ENCODE measurements at regions not wholly inside any gene's neighbourhood (a gene's known extent, or its start where the extent isn't known, plus 50 kb on each side); places are given as distances from the start of the nearest gene placed in this dataset.

DNA sequence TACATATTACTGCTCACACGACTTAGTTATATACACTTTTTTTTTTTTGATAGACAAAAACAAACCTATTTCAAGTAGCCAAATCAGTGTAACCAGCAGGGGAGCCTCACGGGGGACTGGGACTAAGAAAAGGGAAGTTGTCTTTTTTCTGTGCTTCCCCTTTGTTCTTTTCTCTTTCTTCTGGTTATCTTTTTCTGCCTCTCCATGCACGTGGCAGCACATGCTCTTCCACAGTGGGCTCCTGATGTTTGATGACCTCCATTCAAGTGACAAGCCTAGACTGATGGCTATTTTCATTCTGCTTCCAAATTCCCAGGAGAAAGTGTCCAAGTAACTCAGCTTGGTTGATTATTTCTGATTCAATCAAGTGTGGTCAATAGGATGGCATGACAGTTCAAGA, 98.2 kb upstream of the STK39 start:
- no peak overlapping the region for H3K4ac ChIP-seq (ENCODE audit: low read length)
- H4K91ac ChIP-seq (ENCODE audit: low read depth, low read length, poor library complexity): no peak overlapping the region
- peaks cover 4 to 6% of the 10 kb centered on the region in 2 donors for H3K9me3 ChIP-seq (replicated peaks in 1 of 2; ENCODE audit: control insufficient read depth in 2 of 2, insufficient read depth in 1 of 2, low read depth in 1 of 2, low read length in 2 of 2)
- DNase-seq (ENCODE audit: low spot score): no peak
- no peak overlapping the region for H3K18ac ChIP-seq (ENCODE audit: low read length)
- H3K79me1 ChIP-seq (ENCODE audit: low read depth, low read length): no peaks in the 10 kb centered on the region
- H3K14ac ChIP-seq (ENCODE audit: low read length): no peak overlapping the region
- H3K4me3 ChIP-seq (ENCODE audit: low read length in 2 of 2): no peak overlapping the region
- H3K27me3 ChIP-seq (ENCODE audit: control insufficient read depth in 3 of 3, insufficient read depth in 3 of 3, low read depth in 1 of 3, low read length in 3 of 3): no peaks in the 10 kb centered on the region
- no peak overlapping the region for H3K23ac ChIP-seq (ENCODE audit: low read depth, low read length, poor library complexity)
- H3K27ac ChIP-seq (replicated peaks; ENCODE audit: low read length): no peak overlapping the region
- no peak overlapping the region for H2BK15ac ChIP-seq (ENCODE audit: low read length)
- no peaks in the 10 kb centered on the region for H3K36me3 ChIP-seq (replicated peaks in 1 of 2; ENCODE audit: control insufficient read depth in 2 of 2, insufficient read depth in 2 of 2, low read length in 2 of 2)
- no peak overlapping the region for H2BK120ac ChIP-seq (ENCODE audit: low read depth, low read length)
- no peak overlapping the region for H2AK5ac ChIP-seq (ENCODE audit: low read depth, low read length)
- H3K4me2 ChIP-seq (ENCODE audit: insufficient read depth, low read length, poor library complexity, severe bottlenecking): no peak overlapping the region
- H2BK5ac ChIP-seq (ENCODE audit: low read length): no peak overlapping the region
- H2BK12ac ChIP-seq (ENCODE audit: low read length): no peak overlapping the region
- peaks cover 0 to 5% of the 10 kb centered on the region in 2 donors for H3K4me1 ChIP-seq (ENCODE audit: control insufficient read depth in 2 of 2, insufficient read depth in 1 of 2, low read depth in 1 of 2, low read length in 2 of 2)
- WGBS, 2 donors (ENCODE audit: extremely low coverage in 2 of 2, insufficient read length in 2 of 2, insufficient replicate concordance in 1 of 2): no CpG with 5 or more reads among the region's 3 CpGs
- H4K8ac ChIP-seq (ENCODE audit: low read depth, low read length): no peak overlapping the region
- H3K9ac ChIP-seq (ENCODE audit: low read depth, low read length, poor library complexity): no peak overlapping the region
- no peak overlapping the region for H2AFZ ChIP-seq (ENCODE audit: low read length)

DNA sequence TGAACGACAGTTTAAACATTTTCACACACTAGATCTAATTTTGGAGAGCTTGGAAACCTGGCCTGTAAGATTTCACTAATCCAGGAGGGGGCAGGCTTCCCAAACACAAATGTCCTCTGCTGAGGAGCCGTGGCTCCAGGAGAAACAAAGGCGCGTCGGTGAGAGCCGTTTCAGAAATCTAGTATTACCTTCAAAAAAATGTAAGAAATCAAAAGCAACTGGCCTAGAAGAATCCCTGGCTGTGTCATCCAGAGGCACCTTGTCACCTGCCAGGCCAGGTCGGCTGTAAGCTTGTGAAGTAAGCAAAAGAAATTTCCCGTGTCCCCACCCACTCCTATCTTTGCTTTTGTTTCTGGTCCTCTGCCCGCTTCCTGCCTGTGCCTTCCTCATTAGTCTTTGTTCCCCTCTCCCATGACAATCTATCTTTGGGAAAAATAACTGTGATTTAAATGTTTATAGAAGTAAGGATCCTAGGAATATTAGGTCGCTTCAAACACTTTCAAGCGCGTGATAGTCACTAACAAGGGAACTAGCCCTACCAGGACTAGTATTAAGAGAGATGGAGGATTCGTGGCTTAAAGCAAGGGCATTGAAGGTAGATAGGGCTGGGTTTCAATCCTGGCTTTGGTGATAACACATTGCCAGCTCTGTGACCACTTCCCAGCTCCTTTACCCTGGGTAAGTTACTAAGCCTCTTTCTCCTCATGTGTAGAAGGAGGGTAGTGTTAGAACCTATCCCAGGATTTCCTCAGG, 99.5 kb upstream of the STK39 start:
- peak overlapping the region; percentile 93 for H2AFZ ChIP-seq (ENCODE audit: low read length)
- H3K14ac ChIP-seq (ENCODE audit: low read length): no peak overlapping the region
- H3K4ac ChIP-seq (ENCODE audit: low read length): no peak overlapping the region
- H3K23ac ChIP-seq (ENCODE audit: low read depth, low read length, poor library complexity): no peak overlapping the region
- peak; percentile 70 for DNase-seq (ENCODE audit: low spot score)
- H4K91ac ChIP-seq (ENCODE audit: low read depth, low read length, poor library complexity): no peak overlapping the region
- no peak overlapping the region for H2BK120ac ChIP-seq (ENCODE audit: low read depth, low read length)
- no peak overlapping the region for H3K9ac ChIP-seq (ENCODE audit: low read depth, low read length, poor library complexity)
- WGBS, 2 donors (ENCODE audit: extremely low coverage in 2 of 2, insufficient read length in 2 of 2, insufficient replicate concordance in 1 of 2): no CpG with 5 or more reads among the region's 13 CpGs
- peak overlapping the region; percentile 42 to 65 for H3K4me3 ChIP-seq (ENCODE audit: low read length in 2 of 2)
- H4K8ac ChIP-seq (ENCODE audit: low read depth, low read length): no peak overlapping the region
- no peak overlapping the region for H2BK12ac ChIP-seq (ENCODE audit: low read length)
- peak overlapping the region; percentile 53 for H3K4me2 ChIP-seq (ENCODE audit: insufficient read depth, low read length, poor library complexity, severe bottlenecking)
- no peak overlapping the region for H2AK5ac ChIP-seq (ENCODE audit: low read depth, low read length)
- no peak overlapping the region for H2BK15ac ChIP-seq (ENCODE audit: low read length)
- H3K18ac ChIP-seq (ENCODE audit: low read length): peak overlapping the region; percentile 84
- H3K27me3 ChIP-seq (ENCODE audit: control insufficient read depth in 3 of 3, insufficient read depth in 3 of 3, low read depth in 1 of 3, low read length in 3 of 3): no peaks in the 10 kb centered on the region
- H2BK5ac ChIP-seq (ENCODE audit: low read length): no peak overlapping the region
- peaks cover 4 to 6% of the 10 kb centered on the region in 2 donors for H3K9me3 ChIP-seq (replicated peaks in 1 of 2; ENCODE audit: control insufficient read depth in 2 of 2, insufficient read depth in 1 of 2, low read depth in 1 of 2, low read length in 2 of 2)
- H3K27ac ChIP-seq (replicated peaks; ENCODE audit: low read length): no peak overlapping the region
- H3K79me1 ChIP-seq (ENCODE audit: low read depth, low read length): no peaks in the 10 kb centered on the region
- peaks cover 0 to 5% of the 10 kb centered on the region in 2 donors for H3K4me1 ChIP-seq (ENCODE audit: control insufficient read depth in 2 of 2, insufficient read depth in 1 of 2, low read depth in 1 of 2, low read length in 2 of 2)
- no peaks in the 10 kb centered on the region for H3K36me3 ChIP-seq (replicated peaks in 1 of 2; ENCODE audit: control insufficient read depth in 2 of 2, insufficient read depth in 2 of 2, low read length in 2 of 2)

- Histone ChIP-seq H3K9me3 (replicated peaks in 1 of 2; ENCODE audit: control insufficient read depth in 2 of 2, insufficient read depth in 1 of 2, low read depth in 1 of 2, low read length in 2 of 2) (peaks cover 4 to 7% of the 10 kb centered on the region in 2 donors), H3K27me3 (ENCODE audit: control insufficient read depth in 3 of 3, insufficient read depth in 3 of 3, low read depth in 1 of 3, low read length in 3 of 3) (no peaks in the 10 kb centered on the region), H3K27ac (replicated peaks; ENCODE audit: low read length) (no peak overlapping the region), H4K8ac (ENCODE audit: low read depth, low read length) (no peak overlapping the region), H2BK5ac (ENCODE audit: low read length) (no peak overlapping the region), H3K4me1 (ENCODE audit: control insufficient read depth in 2 of 2, insufficient read depth in 1 of 2, low read depth in 1 of 2, low read length in 2 of 2) (peaks cover 0 to 5% of the 10 kb centered on the region in 2 donors), H3K14ac (ENCODE audit: low read length) (no peak overlapping the region), H3K36me3 (replicated peaks in 1 of 2; ENCODE audit: control insufficient read depth in 2 of 2, insufficient read depth in 2 of 2, low read length in 2 of 2) (no peaks in the 10 kb centered on the region), H2BK15ac (ENCODE audit: low read length) (no peak overlapping the region), H3K4me2 (ENCODE audit: insufficient read depth, low read length, poor library complexity, severe bottlenecking) (no peak overlapping the region), H2BK120ac (ENCODE audit: low read depth, low read length) (no peak overlapping the region), H3K4me3 (ENCODE audit: low read length in 2 of 2) (no peak overlapping the region), H3K79me1 (ENCODE audit: low read depth, low read length) (no peaks in the 10 kb centered on the region), H2AFZ (ENCODE audit: low read length) (peak overlapping the region; percentile 8), H2AK5ac (ENCODE audit: low read depth, low read length) (no peak overlapping the region), H3K23ac (ENCODE audit: low read depth, low read length, poor library complexity) (no peak overlapping the region), H2BK12ac (ENCODE audit: low read length) (no peak overlapping the region), H4K91ac (ENCODE audit: low read depth, low read length, poor library complexity) (no peak overlapping the region), H3K4ac (ENCODE audit: low read length) (no peak overlapping the region), H3K9ac (ENCODE audit: low read depth, low read length, poor library complexity) (no peak overlapping the region), H3K18ac (ENCODE audit: low read length) (no peak overlapping the region)
- no CpG with 5 or more reads among the region's 2 CpGs for WGBS, 2 donors (ENCODE audit: extremely low coverage in 2 of 2, insufficient read length in 2 of 2, insufficient replicate concordance in 1 of 2)
- DNase-seq (ENCODE audit: low spot score): peak; percentile 6
These were observed 100.7 kb upstream of the STK39 start for GRCh38 chr2:168348076-168348475.

DNA sequence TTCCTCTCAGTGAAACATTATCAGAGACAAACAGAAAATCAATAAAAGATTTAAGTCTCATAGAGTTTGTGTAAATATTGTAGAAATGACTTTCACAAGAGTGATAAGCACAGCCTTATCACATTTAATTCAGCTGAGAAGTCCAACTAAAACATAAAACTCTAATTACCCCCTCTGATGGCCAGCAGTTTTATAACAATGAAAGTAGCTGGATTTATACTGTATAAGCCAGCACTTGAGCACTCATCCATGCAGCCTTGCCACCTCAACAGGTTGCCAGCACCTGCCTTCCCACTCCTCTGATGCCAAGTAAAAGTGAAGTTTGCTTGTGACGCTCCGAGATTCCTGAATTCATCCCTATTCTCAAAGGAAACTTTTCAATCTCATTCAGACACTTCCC, 103.0 kb upstream of the STK39 start:
- no peak overlapping the region for H2BK12ac ChIP-seq (ENCODE audit: low read length)
- WGBS, 2 donors (ENCODE audit: extremely low coverage in 2 of 2, insufficient read length in 2 of 2, insufficient replicate concordance in 1 of 2): no CpG with 5 or more reads among the region's 2 CpGs
- no peak overlapping the region for H4K91ac ChIP-seq (ENCODE audit: low read depth, low read length, poor library complexity)
- H3K9me3 ChIP-seq (replicated peaks in 1 of 2; ENCODE audit: control insufficient read depth in 2 of 2, insufficient read depth in 1 of 2, low read depth in 1 of 2, low read length in 2 of 2): peaks cover 4 to 14% of the 10 kb centered on the region in 2 donors
- DNase-seq (ENCODE audit: low spot score): no peak
- H3K27me3 ChIP-seq (ENCODE audit: control insufficient read depth in 3 of 3, insufficient read depth in 3 of 3, low read depth in 1 of 3, low read length in 3 of 3): no peaks in the 10 kb centered on the region
- H3K18ac ChIP-seq (ENCODE audit: low read length): no peak overlapping the region
- H3K23ac ChIP-seq (ENCODE audit: low read depth, low read length, poor library complexity): no peak overlapping the region
- H2AK5ac ChIP-seq (ENCODE audit: low read depth, low read length): no peak overlapping the region
- H3K36me3 ChIP-seq (replicated peaks in 1 of 2; ENCODE audit: control insufficient read depth in 2 of 2, insufficient read depth in 2 of 2, low read length in 2 of 2): no peaks in the 10 kb centered on the region
- no peak overlapping the region for H2BK15ac ChIP-seq (ENCODE audit: low read length)
- no peak overlapping the region for H3K4me2 ChIP-seq (ENCODE audit: insufficient read depth, low read length, poor library complexity, severe bottlenecking)
- no peak overlapping the region for H3K27ac ChIP-seq (replicated peaks; ENCODE audit: low read length)
- no peak overlapping the region for H3K14ac ChIP-seq (ENCODE audit: low read length)
- no peak overlapping the region for H4K8ac ChIP-seq (ENCODE audit: low read depth, low read length)
- H3K4ac ChIP-seq (ENCODE audit: low read length): no peak overlapping the region
- no peak overlapping the region for H2AFZ ChIP-seq (ENCODE audit: low read length)
- H3K4me3 ChIP-seq (ENCODE audit: low read length in 2 of 2): no peak overlapping the region
- H2BK120ac ChIP-seq (ENCODE audit: low read depth, low read length): no peak overlapping the region
- H3K9ac ChIP-seq (ENCODE audit: low read depth, low read length, poor library complexity): no peak overlapping the region
- no peaks in the 10 kb centered on the region for H3K79me1 ChIP-seq (ENCODE audit: low read depth, low read length)
- peaks cover 5 to 11% of the 10 kb centered on the region in 2 donors for H3K4me1 ChIP-seq (ENCODE audit: control insufficient read depth in 2 of 2, insufficient read depth in 1 of 2, low read depth in 1 of 2, low read length in 2 of 2)
- no peak overlapping the region for H2BK5ac ChIP-seq (ENCODE audit: low read length)

All from neuronal stem cell (in vitro differentiated cells).